Memory B cell (primary cell): ENCODE measurements at regions not wholly inside any gene's neighbourhood (a gene's known extent, or its start where the extent isn't known, plus 50 kb on each side); places are given as distances from the start of the nearest gene placed in this dataset.
"Not testable (repeated sequence)": the region's sequence is repeated elsewhere in the genome, so short reads cannot be mapped to it uniquely, and the experiment has no call there.

Experiments
- ATAC-seq: fragments of 150-1000 bp; cut with Tn5 transposase; 2 replicates; pipeline ENCODE4 v1.10.0; 2021; ENCODE audit warnings: low read depth, mild to moderate bottlenecking, moderate library complexity
- DNase-seq, 2 donors: peaks; one replicate each; pipeline ENCODE4 v3.0.0; 2022; ENCODE audit warnings: low spot score in 2 of 2
- H3K27ac Mint-ChIP-seq: one replicate; pipeline ENCODE4 v1.8.0; 2022; ENCODE audit warnings: mild to moderate bottlenecking, moderate library complexity, mixed read lengths
- H3K27me3 Mint-ChIP-seq: one replicate; pipeline ENCODE4 v1.8.0; 2022; ENCODE audit warnings: mixed read lengths
- H3K36me3 Mint-ChIP-seq: one replicate; pipeline ENCODE4 v1.8.0; 2022; ENCODE audit warnings: mild to moderate bottlenecking, mixed read lengths
- H3K4me1 Mint-ChIP-seq: one replicate; pipeline ENCODE4 v1.8.0; 2022; ENCODE audit warnings: mixed read lengths
- H3K4me3 Mint-ChIP-seq: one replicate; pipeline ENCODE4 v1.8.0; 2022; ENCODE audit warnings: mild to moderate bottlenecking, moderate library complexity, mixed read lengths
- H3K9me3 Mint-ChIP-seq: one replicate; pipeline ENCODE4 v1.8.0; 2022; ENCODE audit warnings: mixed read lengths

- DNase-seq (peak in 1 of 2 donors; percentile 6), ATAC-seq (peak; percentile 79)
- no peak overlapping the region for H3K27ac Mint-ChIP-seq
- peaks cover 27% of the 10 kb centered on the region for H3K4me1 Mint-ChIP-seq
- H3K4me3 Mint-ChIP-seq, result no peak overlapping the region
- no peaks in the 10 kb centered on the region for H3K36me3 Mint-ChIP-seq
- no peaks in the 10 kb centered on the region for H3K9me3 Mint-ChIP-seq
- no peaks in the 10 kb centered on the region for H3K27me3 Mint-ChIP-seq
These were observed 86.0 kb upstream of the TET2 start for GRCh38 chr4:105060628-105061027.

DNA sequence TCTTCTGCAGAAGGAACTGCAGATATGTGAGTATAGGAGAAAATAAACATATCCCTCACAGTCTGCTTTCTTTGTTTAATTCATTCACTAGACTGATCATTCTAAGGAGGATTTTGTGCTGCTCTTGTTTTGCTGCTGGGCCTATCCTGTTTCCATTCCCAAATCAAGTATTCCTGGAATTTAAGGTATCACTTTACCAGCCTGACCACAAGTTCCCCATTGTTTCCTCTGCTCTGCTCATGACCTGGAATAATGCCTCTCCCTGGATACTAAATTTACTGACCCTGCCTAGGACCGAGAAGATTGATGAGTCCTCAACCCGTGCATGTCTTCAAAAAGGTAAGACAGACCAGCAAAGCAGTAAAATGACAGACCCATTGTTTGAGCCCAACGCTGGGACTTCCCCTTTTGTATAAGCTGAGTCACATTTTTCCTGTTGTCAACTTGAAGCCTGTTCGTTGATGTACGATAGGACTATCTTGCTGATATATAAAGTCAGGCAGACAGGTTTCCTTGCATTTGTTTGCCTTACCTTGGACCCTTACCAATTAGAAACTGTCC lies 85.5 kb upstream of the TET2 start:
- DNase-seq, result peak in 1 of 2 donors; percentile 15
- Mint-ChIP-seq H3K4me3 (peak overlapping the region; percentile 60), H3K4me1 (peaks cover 27% of the 10 kb centered on the region)

DNA sequence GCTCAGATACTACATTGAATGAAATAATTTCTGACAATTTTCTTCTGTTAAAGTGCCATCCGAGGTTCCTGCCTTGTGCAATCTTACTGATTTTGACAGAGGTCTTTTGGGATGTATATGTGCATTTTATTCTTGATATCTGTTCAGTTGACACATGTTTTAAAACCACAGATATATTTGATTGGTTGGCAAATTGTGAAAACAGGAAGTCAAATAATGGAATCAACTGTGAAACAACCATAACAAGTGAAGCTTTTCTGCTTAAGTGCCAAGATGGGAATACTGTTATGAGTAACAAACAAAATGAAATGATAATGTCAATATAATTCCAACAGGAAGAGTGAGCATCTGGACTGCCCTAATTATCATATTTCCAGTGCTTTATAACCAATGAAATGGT lies 84.9 kb upstream of the TET2 start:
- peaks cover 27% of the 10 kb centered on the region for H3K4me1 Mint-ChIP-seq

More for the DNA sequence above, 85.5 kb upstream of the TET2 start:
- H3K36me3 Mint-ChIP-seq, result no peaks in the 10 kb centered on the region
- ATAC-seq, result peak; percentile 47
- peak overlapping the region; percentile 11 for H3K27ac Mint-ChIP-seq
- H3K9me3 Mint-ChIP-seq, result no peaks in the 10 kb centered on the region
- no peaks in the 10 kb centered on the region for H3K27me3 Mint-ChIP-seq

DNA sequence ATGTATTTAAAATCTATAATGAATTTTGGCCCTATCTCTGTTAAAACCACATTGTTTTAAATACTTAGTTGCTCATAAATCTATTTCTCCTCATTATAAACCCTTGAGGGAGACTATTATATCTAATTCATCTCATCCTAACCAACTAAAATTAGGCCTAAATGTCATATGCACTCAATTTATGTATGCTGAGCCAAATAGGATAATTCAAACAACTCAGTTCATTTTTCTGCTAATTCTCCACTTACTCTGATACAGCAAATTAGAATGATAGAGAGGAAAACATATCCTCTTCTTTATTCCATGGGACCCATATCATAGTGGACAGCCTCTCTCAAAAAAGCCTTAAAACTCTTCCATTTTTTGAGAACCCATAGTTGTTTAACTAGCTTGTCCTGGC lies 80.3 kb upstream of the TET2 start:
- H3K9me3 Mint-ChIP-seq, result no peaks in the 10 kb centered on the region
- H3K27me3 Mint-ChIP-seq, result no peaks in the 10 kb centered on the region
- peaks cover 7% of the 10 kb centered on the region for H3K4me1 Mint-ChIP-seq
- ATAC-seq (no peak), DNase-seq (no peak)
- no peak overlapping the region for H3K4me3 Mint-ChIP-seq
- H3K36me3 Mint-ChIP-seq, result no peaks in the 10 kb centered on the region
- H3K27ac Mint-ChIP-seq, result no peak overlapping the region

More for the DNA sequence above, 84.9 kb upstream of the TET2 start:
- ATAC-seq (no peak), DNase-seq (no peak)
- H3K27ac Mint-ChIP-seq, result peak overlapping the region; percentile 11
- H3K27me3 Mint-ChIP-seq, result no peaks in the 10 kb centered on the region
- no peaks in the 10 kb centered on the region for H3K36me3 Mint-ChIP-seq
- H3K9me3 Mint-ChIP-seq, result no peaks in the 10 kb centered on the region
- peak overlapping the region; percentile 60 for H3K4me3 Mint-ChIP-seq

- Mint-ChIP-seq H3K4me1 (peaks cover 2% of the 10 kb centered on the region), H3K36me3 (no peaks in the 10 kb centered on the region), H3K27me3 (no peaks in the 10 kb centered on the region), H3K9me3 (no peaks in the 10 kb centered on the region), H3K27ac (no peak overlapping the region), H3K4me3 (no peak overlapping the region)
- ATAC-seq (no peak), DNase-seq (no peak)
These were observed 79.2 kb upstream of the TET2 start for GRCh38 chr4:105067431-105067830.

DNA sequence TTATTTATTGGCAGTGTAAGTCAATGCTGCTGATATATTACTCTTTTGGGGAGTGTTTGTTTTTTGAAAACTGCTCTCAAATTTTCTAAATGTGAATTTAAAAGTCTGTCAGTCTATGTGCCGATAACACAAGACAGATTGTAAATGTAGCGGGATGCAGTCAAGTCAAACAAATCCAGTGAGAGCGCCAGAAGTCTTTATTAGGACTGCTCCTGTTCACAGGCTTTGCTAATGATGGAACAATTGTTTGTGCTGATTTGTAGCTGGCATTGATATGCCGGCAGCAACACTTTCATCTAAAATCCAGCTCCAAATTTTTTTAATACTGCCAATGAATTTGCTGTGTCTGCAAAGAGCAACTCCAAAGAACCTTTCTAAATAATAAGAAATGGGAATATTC lies 78.7 kb upstream of the TET2 start:
- H3K9me3 Mint-ChIP-seq, result no peaks in the 10 kb centered on the region
- no peaks in the 10 kb centered on the region for H3K27me3 Mint-ChIP-seq
- peaks cover 2% of the 10 kb centered on the region for H3K4me1 Mint-ChIP-seq
- H3K4me3 Mint-ChIP-seq, result no peak overlapping the region
- ATAC-seq (no peak), DNase-seq (no peak)
- H3K27ac Mint-ChIP-seq, result no peak overlapping the region
- H3K36me3 Mint-ChIP-seq, result no peaks in the 10 kb centered on the region

DNA sequence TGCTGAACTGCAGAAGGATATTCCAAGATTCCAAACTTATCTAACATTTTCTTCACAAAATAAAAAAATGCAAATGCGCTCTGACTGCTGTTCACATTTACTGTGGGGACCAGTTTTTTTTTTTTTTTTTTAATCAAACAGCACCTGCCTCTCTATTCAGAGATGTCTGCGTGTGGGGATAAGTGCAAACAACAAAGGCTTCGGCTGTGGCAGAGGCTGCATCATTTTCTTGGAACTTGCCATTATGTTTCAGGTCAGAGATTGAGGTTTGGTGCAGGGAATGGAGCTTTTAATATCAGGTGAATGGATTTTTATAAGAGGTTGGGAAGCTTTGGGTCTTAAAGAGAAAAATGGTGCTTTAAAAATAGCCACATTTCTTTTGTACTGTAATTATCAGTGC lies 78.2 kb upstream of the TET2 start:
- no peak for DNase-seq
- Mint-ChIP-seq H3K36me3 (no peaks in the 10 kb centered on the region), H3K27me3 (no peaks in the 10 kb centered on the region), H3K4me1 (peaks cover 2% of the 10 kb centered on the region), H3K27ac (no peak overlapping the region), H3K4me3 (no peak overlapping the region), H3K9me3 (no peaks in the 10 kb centered on the region)
- no peak for ATAC-seq

GRCh38 chr4:105072095-105072494 lies 74.6 kb upstream of the TET2 start:
- not testable (repeated sequence) for H3K4me3 Mint-ChIP-seq, H3K27ac Mint-ChIP-seq, H3K9me3 Mint-ChIP-seq, H3K4me1 Mint-ChIP-seq, H3K27me3 Mint-ChIP-seq, H3K36me3 Mint-ChIP-seq, ATAC-seq, DNase-seq

DNA sequence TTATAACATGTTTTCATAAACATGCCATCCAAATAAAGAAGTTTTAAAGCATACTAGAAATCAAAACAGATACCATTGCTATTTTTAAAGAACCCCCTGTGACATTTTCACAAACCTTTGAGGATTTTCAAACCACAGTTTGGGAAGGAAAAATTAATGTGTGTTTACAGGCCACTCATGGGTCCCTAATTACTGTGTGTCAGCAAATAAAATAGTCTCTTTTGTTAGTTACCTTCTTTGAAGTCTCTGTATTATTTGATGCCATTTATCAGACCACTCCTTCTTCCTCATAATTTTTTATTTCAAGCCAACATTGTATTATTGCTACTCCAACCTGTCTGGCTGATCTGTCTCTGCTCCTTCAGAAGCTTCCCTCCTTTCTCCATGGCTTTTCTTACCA lies 72.6 kb upstream of the TET2 start:
- Mint-ChIP-seq H3K9me3 (no peaks in the 10 kb centered on the region), H3K4me1 (no peaks in the 10 kb centered on the region), H3K27ac (no peak overlapping the region), H3K4me3 (no peak overlapping the region), H3K36me3 (no peaks in the 10 kb centered on the region), H3K27me3 (no peaks in the 10 kb centered on the region)
- ATAC-seq (no peak), DNase-seq (no peak)

- DNase-seq (no peak), ATAC-seq (no peak)
- Mint-ChIP-seq H3K27ac (no peak overlapping the region), H3K4me3 (no peak overlapping the region), H3K36me3 (no peaks in the 10 kb centered on the region), H3K9me3 (no peaks in the 10 kb centered on the region), H3K4me1 (no peaks in the 10 kb centered on the region), H3K27me3 (no peaks in the 10 kb centered on the region)
These were observed 71.6 kb upstream of the TET2 start for GRCh38 chr4:105075045-105075444.

DNA sequence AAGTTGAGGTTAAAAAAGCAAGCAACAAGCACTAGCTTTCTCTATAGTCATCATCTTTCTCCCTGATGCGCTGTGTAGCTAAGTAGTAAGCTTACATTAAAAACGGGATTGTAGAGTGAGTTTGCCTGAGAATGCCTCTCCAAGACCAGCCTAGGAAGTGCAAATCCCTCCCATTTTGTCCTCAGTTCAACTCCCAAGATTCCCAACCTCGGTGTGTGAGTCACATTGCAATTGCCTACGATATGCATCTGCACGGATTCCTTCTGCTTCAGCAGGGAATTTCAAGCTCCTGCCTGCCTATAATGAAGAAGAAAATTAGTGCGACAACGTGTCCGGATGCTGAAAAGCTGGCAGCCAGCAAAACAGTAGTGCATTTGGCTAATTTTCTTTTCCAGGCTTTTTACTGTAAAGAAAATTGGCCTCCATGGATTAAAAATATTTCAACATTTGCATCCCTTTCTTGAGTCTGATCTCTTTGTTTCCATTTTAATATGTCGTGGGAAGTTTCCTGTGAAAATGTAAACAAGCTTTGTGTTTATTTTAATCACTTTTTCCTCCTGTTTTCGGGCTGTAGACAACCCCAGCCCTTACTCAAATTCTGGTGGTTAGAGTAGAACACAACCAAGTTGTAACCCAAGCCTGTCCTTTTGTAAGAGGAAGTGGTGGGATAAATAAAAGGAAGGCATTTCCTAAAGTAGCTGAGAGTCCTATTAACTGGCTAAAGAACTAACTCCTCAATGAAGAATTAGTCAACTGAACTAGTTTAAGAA lies 58.4 kb upstream of the TET2 start:
- Mint-ChIP-seq H3K27me3 (peaks cover 6% of the 10 kb centered on the region), H3K4me3 (no peak overlapping the region), H3K9me3 (peaks cover 3% of the 10 kb centered on the region), H3K36me3 (no peaks in the 10 kb centered on the region), H3K27ac (no peak overlapping the region), H3K4me1 (no peaks in the 10 kb centered on the region)
- ATAC-seq, result no peak
- DNase-seq, result no peak

DNA sequence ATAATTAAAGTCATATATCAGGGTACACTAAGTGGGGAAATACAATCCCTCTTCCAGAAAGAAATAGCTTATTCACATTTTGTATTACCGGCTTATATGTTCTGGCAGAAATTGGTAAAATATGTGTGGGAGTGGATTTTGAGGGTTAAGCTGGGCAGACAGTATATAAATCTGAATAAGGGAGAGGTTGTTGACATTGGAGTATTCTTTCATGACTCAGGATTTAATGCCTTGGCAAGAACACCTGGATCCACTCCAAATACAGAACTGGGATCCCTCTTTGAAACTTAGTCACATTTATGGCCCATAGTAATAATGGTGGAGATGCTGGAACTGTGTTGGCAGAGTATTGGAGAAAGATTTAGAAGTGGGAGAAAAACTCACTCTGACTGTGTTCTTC lies 54.3 kb upstream of the TET2 start:
- Mint-ChIP-seq H3K27ac (no peak overlapping the region), H3K4me3 (no peak overlapping the region), H3K9me3 (peaks cover 11% of the 10 kb centered on the region), H3K27me3 (peaks cover 1% of the 10 kb centered on the region), H3K4me1 (no peaks in the 10 kb centered on the region), H3K36me3 (peaks cover 3% of the 10 kb centered on the region)
- ATAC-seq (no peak), DNase-seq (no peak)

DNA sequence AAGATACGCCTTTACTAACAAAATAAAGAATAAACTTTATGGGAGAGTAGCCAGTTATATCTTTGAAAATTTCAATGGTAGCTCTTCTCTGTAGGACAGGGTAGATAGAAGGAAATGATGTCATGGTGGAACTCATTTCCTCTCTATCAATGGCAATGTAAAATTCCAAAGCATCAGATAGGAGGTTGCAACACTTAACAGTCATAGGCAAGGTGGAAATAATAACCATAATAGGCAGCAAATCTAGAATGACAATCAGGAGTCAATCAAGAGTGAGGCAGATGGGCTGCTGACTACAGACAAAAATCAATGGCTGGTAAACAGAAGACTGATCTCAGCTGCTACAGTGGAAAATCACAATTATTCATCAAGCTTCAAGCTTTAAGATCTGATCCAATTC lies 53.9 kb upstream of the TET2 start:
- DNase-seq (no peak), ATAC-seq (no peak)
- Mint-ChIP-seq H3K4me3 (no peak overlapping the region), H3K9me3 (peaks cover 11% of the 10 kb centered on the region), H3K27ac (no peak overlapping the region), H3K27me3 (peaks cover 1% of the 10 kb centered on the region), H3K36me3 (peaks cover 3% of the 10 kb centered on the region), H3K4me1 (no peaks in the 10 kb centered on the region)

DNA sequence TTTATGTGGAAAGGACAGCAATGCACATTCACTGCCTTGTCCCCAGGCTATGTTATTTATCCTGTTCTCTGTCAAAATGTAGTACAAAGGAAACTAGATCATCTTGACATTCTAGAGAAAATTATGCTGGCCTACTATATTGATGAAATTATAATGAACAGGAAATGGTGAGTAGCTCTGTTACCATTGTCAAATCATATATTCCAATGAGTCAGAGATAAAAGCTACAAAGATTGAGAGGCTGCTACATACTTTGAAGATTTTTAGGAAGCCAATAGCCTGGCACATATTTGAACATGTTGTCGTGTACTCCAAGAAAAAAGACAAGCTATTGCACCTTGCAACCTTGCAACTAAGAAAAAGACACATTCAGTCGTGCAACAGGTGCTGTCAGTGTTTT lies 52.7 kb upstream of the TET2 start:
- no peak overlapping the region for H3K4me3 Mint-ChIP-seq
- ATAC-seq (no peak), DNase-seq (no peak)
- H3K27me3 Mint-ChIP-seq, result peaks cover 3% of the 10 kb centered on the region
- H3K4me1 Mint-ChIP-seq, result no peaks in the 10 kb centered on the region
- H3K27ac Mint-ChIP-seq, result no peak overlapping the region
- H3K9me3 Mint-ChIP-seq, result peaks cover 12% of the 10 kb centered on the region
- H3K36me3 Mint-ChIP-seq, result peaks cover 4% of the 10 kb centered on the region
